ENCODE measurements at regions not wholly inside any gene's neighbourhood (a gene's known extent, or its start where the extent isn't known, plus 50 kb on each side); places are given as distances from the start of the nearest gene placed in this dataset.

GRCh38 chr4:123193802-123194367 lies 202.7 kb upstream of the SPRY1 start:
- no peak for TF ChIP-seq CTCF (IDR thresholded peaks at IDR 0.05)
- TF ChIP-seq POLR2A (IDR thresholded peaks at IDR 0.05) = no peak

All from adrenal gland (tissue), 5 donors.